ENCODE measurements at regions not wholly inside any gene's neighbourhood (a gene's known extent, or its start where the extent isn't known, plus 50 kb on each side); places are given as distances from the start of the nearest gene placed in this dataset.

DNA sequence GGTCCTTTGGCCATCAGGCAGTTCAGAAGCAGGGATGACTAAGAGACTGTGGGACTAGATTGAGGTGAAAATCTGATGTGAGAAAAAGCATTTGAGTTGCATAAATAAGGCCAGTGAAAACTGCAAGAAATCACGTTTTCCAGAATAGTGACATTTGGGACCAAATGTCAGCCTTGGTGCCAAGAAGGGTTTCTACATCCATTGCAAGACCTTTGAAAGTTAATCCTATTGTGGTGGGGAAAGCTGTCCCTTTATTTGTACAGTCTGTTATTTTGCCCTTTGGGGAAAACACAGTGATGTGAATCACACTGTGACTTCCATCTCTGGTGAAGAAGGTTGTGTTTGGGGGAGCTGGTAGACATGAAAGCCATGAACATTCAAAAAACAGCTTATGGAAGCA, 153.5 kb upstream of the SIX2 start:
- H3K27ac ChIP-seq (ENCODE audit: low read depth, low read length), result no peak overlapping the region
- Mint-ChIP-seq H3K36me3 (peaks cover 0 to 3% (median 0%) of the 10 kb centered on the region in 5 donors), H3K27ac (no peak overlapping the region), H3K9me3 (peaks cover 0 to 3% (median 0%) of the 10 kb centered on the region in 11 donors), H3K4me1 (no peaks in the 10 kb centered on the region), H3K4me3 (no peak overlapping the region), H3K27me3 (peaks cover 47 to 70% (median 65%) of the 10 kb centered on the region in 5 donors)
- H3K4me3 ChIP-seq (ENCODE audit: low read length), result no peak overlapping the region
- H3K27me3 ChIP-seq (ENCODE audit: control insufficient read depth in 2 of 2, insufficient read depth in 2 of 2, low read length in 2 of 2), result no peaks in the 10 kb centered on the region
- intact Hi-C loops (cut with micrococcal nuclease), result no loop called here
- ChIA-PET CTCF (no interaction called here), POLR2A (no interaction called here)
- no peaks in the 10 kb centered on the region for H3K36me3 ChIP-seq (ENCODE audit: control insufficient read depth in 2 of 3, insufficient read depth in 3 of 3, low read length in 3 of 3)
- no peaks in the 10 kb centered on the region for H3K4me1 ChIP-seq (ENCODE audit: control insufficient read depth in 2 of 2, insufficient read depth in 2 of 2, low read length in 2 of 2)
- no peak for ATAC-seq
- H3K9me3 ChIP-seq (ENCODE audit: control insufficient read depth in 2 of 3, low read length in 3 of 3), result no peaks in the 10 kb centered on the region
- no peak for DNase-seq

DNA sequence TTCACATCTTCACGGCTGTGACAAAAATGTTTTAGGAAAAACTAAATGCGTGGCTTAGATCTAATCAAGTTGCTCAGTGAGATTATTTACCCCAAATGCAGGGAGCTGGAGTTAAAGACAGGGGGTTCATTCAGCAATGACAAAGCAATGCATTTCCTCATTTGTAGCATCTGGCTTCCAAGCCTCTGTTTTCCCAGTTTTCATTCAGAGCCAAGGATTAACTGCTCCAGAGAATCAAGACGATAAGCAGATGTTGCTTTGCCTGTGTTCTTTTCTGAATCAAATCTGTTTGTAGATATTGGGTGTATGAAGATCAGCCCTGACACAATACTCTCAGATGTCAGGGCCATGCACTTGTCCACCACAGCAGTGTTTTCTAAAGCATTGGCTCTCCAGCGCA, 147.4 kb upstream of the SIX2 start:
- H3K36me3 ChIP-seq (ENCODE audit: control insufficient read depth in 2 of 3, insufficient read depth in 3 of 3, low read length in 3 of 3), result no peaks in the 10 kb centered on the region
- Mint-ChIP-seq H3K4me3 (no peak overlapping the region), H3K4me1 (no peaks in the 10 kb centered on the region), H3K27ac (no peak overlapping the region), H3K9me3 (no peaks in the 10 kb centered on the region), H3K27me3 (peaks cover 6 to 42% (median 25%) of the 10 kb centered on the region in 5 donors), H3K36me3 (no peaks in the 10 kb centered on the region)
- DNase-seq (no peak), ATAC-seq (no peak)
- H3K27ac ChIP-seq (ENCODE audit: low read depth, low read length), result no peak overlapping the region
- POLR2A ChIA-PET, result no interaction called here
- H3K4me1 ChIP-seq (ENCODE audit: control insufficient read depth in 2 of 2, insufficient read depth in 2 of 2, low read length in 2 of 2), result no peaks in the 10 kb centered on the region
- CTCF ChIA-PET, result no interaction called here
- H3K9me3 ChIP-seq (ENCODE audit: control insufficient read depth in 2 of 3, low read length in 3 of 3), result no peaks in the 10 kb centered on the region
- intact Hi-C loops (cut with micrococcal nuclease), result no loop called here
- H3K4me3 ChIP-seq (ENCODE audit: low read length), result no peak overlapping the region
- no peaks in the 10 kb centered on the region for H3K27me3 ChIP-seq (ENCODE audit: control insufficient read depth in 2 of 2, insufficient read depth in 2 of 2, low read length in 2 of 2)

DNA sequence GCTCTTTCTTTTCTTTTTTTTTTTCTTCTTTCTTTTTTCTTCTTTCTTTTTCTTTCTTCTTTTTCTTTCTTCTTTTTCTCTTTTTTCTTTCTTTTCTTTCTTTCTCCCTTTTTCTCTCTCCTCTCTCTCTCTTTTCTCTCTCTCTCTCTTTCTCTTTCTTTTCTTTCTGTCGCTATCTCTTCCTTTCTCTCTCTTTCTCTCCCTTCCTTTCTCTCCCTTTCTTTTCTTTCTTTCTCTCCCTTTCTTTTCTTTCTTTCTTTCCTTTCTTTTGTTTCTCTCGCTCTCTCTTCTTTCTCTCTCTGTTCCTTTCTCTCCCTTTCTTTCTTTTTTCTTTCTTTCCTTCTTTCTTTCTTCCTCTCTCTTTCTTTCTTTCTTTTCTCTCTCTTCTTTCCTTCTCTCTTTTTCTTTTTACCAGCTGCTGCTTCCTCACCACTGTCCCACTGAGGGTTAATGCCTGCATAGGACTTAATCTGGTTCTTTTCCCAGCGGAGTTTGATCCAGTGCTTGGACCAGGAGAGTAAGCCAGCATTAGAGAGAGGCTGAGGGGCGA, 145.4 kb upstream of the SIX2 start:
- Histone ChIP-seq H3K27ac (ENCODE audit: low read depth, low read length) (no peak overlapping the region), H3K36me3 (ENCODE audit: control insufficient read depth in 2 of 3, insufficient read depth in 3 of 3, low read length in 3 of 3) (no peaks in the 10 kb centered on the region), H3K27me3 (ENCODE audit: control insufficient read depth in 2 of 2, insufficient read depth in 2 of 2, low read length in 2 of 2) (no peaks in the 10 kb centered on the region), H3K4me3 (ENCODE audit: low read length) (no peak overlapping the region), H3K4me1 (ENCODE audit: control insufficient read depth in 2 of 2, insufficient read depth in 2 of 2, low read length in 2 of 2) (no peaks in the 10 kb centered on the region), H3K9me3 (ENCODE audit: control insufficient read depth in 2 of 3, low read length in 3 of 3) (no peaks in the 10 kb centered on the region)
- Mint-ChIP-seq H3K9me3 (peaks cover 0 to 4% (median 0%) of the 10 kb centered on the region in 11 donors), H3K36me3 (no peaks in the 10 kb centered on the region), H3K4me3 (no peak overlapping the region), H3K27ac (no peak overlapping the region), H3K27me3 (peaks cover 3 to 26% (median 23%) of the 10 kb centered on the region in 5 donors), H3K4me1 (no peaks in the 10 kb centered on the region)
- intact Hi-C loops (cut with micrococcal nuclease), result no loop called here
- ChIA-PET POLR2A (no interaction called here), CTCF (interaction anchor here (0.6 kb wide), 1 partner anchor 25 kb away, joined by 3 read pairs; no protein-coding TSS in a partner anchor)
- ATAC-seq (no peak), DNase-seq (no peak)

DNA sequence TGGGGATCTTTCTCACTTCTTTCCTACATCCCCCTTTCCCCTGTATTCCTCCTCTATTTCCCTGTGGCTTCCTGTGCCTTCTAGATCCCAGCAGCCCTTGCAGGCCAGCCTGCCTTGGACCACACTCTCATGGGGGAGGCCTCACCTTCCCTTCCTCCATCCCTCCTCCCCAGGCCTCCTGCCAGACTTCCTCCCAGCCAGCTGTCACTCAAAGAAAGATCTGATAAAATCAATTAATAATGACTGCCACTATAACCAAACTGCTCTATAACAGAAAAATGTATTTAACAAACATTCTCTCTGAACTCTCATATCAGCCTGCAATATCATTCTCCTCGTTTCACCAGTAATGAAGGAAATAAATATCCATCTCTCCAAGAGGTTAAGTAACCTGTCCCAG, 144.9 kb upstream of the SIX2 start:
- peaks cover 3 to 25% (median 21%) of the 10 kb centered on the region in 5 donors for H3K27me3 Mint-ChIP-seq
- CTCF ChIA-PET, result no interaction called here
- POLR2A ChIA-PET, result no interaction called here

DNA sequence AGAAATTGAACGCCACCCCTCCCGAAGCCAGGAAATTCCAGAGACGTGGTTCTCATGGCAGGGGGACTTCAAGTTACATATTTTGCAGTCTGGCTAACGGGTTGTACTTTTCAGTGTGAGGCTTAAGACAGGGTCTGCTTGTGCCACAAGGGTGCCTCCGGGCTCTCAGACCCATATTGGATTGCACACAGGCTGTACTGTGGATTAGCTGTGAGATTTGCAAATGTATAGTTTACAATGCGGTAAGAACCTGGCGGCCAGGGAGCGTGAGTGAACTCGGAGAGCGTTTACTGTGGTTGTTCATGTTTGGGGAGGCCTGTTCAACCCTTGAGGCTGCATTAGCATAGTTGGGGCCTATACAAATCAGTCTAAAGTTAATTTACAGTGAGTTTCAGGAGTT, 143.9 kb upstream of the SIX2 start:
- H3K27ac Mint-ChIP-seq, result no peak overlapping the region
- peaks cover 7 to 25% (median 19%) of the 10 kb centered on the region in 5 donors for H3K27me3 Mint-ChIP-seq
- Histone ChIP-seq H3K4me1 (ENCODE audit: control insufficient read depth in 2 of 2, insufficient read depth in 2 of 2, low read length in 2 of 2) (no peaks in the 10 kb centered on the region), H3K9me3 (ENCODE audit: control insufficient read depth in 2 of 3, low read length in 3 of 3) (no peaks in the 10 kb centered on the region), H3K27ac (ENCODE audit: low read depth, low read length) (no peak overlapping the region), H3K27me3 (ENCODE audit: control insufficient read depth in 2 of 2, insufficient read depth in 2 of 2, low read length in 2 of 2) (no peaks in the 10 kb centered on the region), H3K36me3 (ENCODE audit: control insufficient read depth in 2 of 3, insufficient read depth in 3 of 3, low read length in 3 of 3) (no peaks in the 10 kb centered on the region), H3K4me3 (ENCODE audit: low read length) (no peak overlapping the region)
- no peak overlapping the region for H3K4me3 Mint-ChIP-seq
- DNase-seq (no peak), ATAC-seq (no peak)
- POLR2A ChIA-PET, result no interaction called here
- peaks cover 0 to 4% (median 0%) of the 10 kb centered on the region in 11 donors for H3K9me3 Mint-ChIP-seq
- no peaks in the 10 kb centered on the region for H3K36me3 Mint-ChIP-seq
- CTCF ChIA-PET, result no interaction called here
- intact Hi-C loops (cut with micrococcal nuclease), result no loop called here
- H3K4me1 Mint-ChIP-seq, result no peaks in the 10 kb centered on the region

More for the DNA sequence above, 144.9 kb upstream of the SIX2 start:
- Mint-ChIP-seq H3K36me3 (no peaks in the 10 kb centered on the region), H3K4me3 (no peak overlapping the region), H3K9me3 (peaks cover 0 to 4% (median 0%) of the 10 kb centered on the region in 11 donors), H3K27ac (no peak overlapping the region), H3K4me1 (no peaks in the 10 kb centered on the region)
- no peaks in the 10 kb centered on the region for H3K4me1 ChIP-seq (ENCODE audit: control insufficient read depth in 2 of 2, insufficient read depth in 2 of 2, low read length in 2 of 2)
- H3K36me3 ChIP-seq (ENCODE audit: control insufficient read depth in 2 of 3, insufficient read depth in 3 of 3, low read length in 3 of 3), result no peaks in the 10 kb centered on the region
- no peak overlapping the region for H3K27ac ChIP-seq (ENCODE audit: low read depth, low read length)
- no peak overlapping the region for H3K4me3 ChIP-seq (ENCODE audit: low read length)
- H3K27me3 ChIP-seq (ENCODE audit: control insufficient read depth in 2 of 2, insufficient read depth in 2 of 2, low read length in 2 of 2), result no peaks in the 10 kb centered on the region
- no peaks in the 10 kb centered on the region for H3K9me3 ChIP-seq (ENCODE audit: control insufficient read depth in 2 of 3, low read length in 3 of 3)
- no peak for ATAC-seq
- intact Hi-C loops (cut with micrococcal nuclease), result no loop called here
- DNase-seq, result no peak

DNA sequence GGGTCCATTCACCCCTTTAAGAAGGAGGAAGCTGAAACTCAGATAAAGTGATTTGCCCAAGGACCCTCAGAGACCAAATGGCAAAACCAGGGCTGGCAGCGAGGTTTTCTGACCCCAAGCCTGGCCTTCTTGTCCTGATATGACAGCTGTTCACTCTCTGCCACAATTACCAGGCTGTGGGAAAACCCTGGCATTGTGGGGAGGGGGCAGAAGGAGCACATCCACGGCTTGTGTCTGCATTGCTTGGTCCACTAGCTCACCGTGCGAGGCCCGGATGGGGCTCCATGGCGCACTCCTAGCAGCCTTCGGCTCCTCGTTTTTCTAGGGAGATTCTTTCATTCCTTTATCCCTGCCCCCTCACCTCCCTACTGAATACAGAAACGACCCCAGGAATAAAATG, 143.4 kb upstream of the SIX2 start:
- H3K4me1 Mint-ChIP-seq, result no peaks in the 10 kb centered on the region
- ChIA-PET POLR2A (no interaction called here), CTCF (no interaction called here)

DNA sequence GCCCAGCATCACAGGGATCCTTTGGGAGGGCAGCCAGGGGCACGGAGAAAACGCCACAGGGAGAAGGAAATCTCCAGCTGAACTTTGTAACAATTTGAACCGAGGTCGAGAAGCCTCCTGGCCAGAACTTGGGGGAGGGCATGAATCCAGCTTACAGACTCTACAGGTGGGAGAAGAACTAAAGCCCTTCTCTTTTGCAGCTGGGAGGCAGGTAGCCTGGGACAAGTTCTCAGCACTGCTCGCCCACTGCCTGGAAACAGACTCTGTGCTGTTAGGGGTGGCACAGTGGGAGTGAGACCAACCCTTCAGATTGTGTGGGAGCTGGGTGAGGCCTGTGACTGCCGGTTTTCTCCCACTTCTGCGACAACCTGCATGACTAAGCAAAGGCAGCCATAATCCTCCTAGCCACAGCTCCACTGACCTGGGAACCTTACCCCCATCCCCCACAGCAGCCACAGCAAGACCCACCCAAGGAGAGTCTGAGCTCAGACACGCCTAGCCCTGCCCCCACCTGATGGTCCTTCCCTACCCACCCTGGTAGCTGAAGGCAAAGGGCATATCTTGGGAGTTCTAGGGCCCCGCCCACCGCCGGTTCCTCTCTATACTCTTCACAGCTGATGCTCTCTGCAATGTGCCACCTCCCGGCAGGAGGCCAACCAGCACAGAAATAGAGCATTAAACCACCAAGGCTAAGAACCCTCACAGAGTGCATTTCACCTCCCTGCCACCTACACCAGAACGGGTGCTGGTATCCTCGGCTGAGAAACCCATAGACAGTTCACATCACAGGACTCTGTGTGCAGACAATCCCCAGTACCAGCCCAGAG, 136.0 kb upstream of the SIX2 start:
- Mint-ChIP-seq H3K27ac (no peak overlapping the region), H3K27me3 (peaks cover 40 to 66% (median 57%) of the 10 kb centered on the region in 5 donors), H3K4me3 (no peak overlapping the region), H3K4me1 (no peaks in the 10 kb centered on the region), H3K9me3 (peaks cover 0 to 4% (median 2%) of the 10 kb centered on the region in 11 donors), H3K36me3 (peaks cover 0 to 8% (median 0%) of the 10 kb centered on the region in 5 donors)
- DNase-seq, result no peak
- intact Hi-C loops (cut with micrococcal nuclease), result no loop called here
- no peak for ATAC-seq
- CTCF ChIA-PET, result no interaction called here
- no peaks in the 10 kb centered on the region for H3K27me3 ChIP-seq (ENCODE audit: control insufficient read depth in 2 of 2, insufficient read depth in 2 of 2, low read length in 2 of 2)
- POLR2A ChIA-PET, result no interaction called here
- no peak overlapping the region for H3K4me3 ChIP-seq (ENCODE audit: low read length)
- no peaks in the 10 kb centered on the region for H3K9me3 ChIP-seq (ENCODE audit: control insufficient read depth in 2 of 3, low read length in 3 of 3)
- H3K36me3 ChIP-seq (ENCODE audit: control insufficient read depth in 2 of 3, insufficient read depth in 3 of 3, low read length in 3 of 3), result no peaks in the 10 kb centered on the region
- no peaks in the 10 kb centered on the region for H3K4me1 ChIP-seq (ENCODE audit: control insufficient read depth in 2 of 2, insufficient read depth in 2 of 2, low read length in 2 of 2)
- no peak overlapping the region for H3K27ac ChIP-seq (ENCODE audit: low read depth, low read length)

More for the DNA sequence above, 143.4 kb upstream of the SIX2 start:
- no peak overlapping the region for H3K4me3 Mint-ChIP-seq
- ATAC-seq, result no peak
- H3K9me3 Mint-ChIP-seq, result peaks cover 0 to 4% (median 0%) of the 10 kb centered on the region in 11 donors
- no peaks in the 10 kb centered on the region for H3K9me3 ChIP-seq (ENCODE audit: control insufficient read depth in 2 of 3, low read length in 3 of 3)
- H3K27ac Mint-ChIP-seq, result no peak overlapping the region
- no peaks in the 10 kb centered on the region for H3K27me3 ChIP-seq (ENCODE audit: control insufficient read depth in 2 of 2, insufficient read depth in 2 of 2, low read length in 2 of 2)
- DNase-seq, result no peak
- H3K27ac ChIP-seq (ENCODE audit: low read depth, low read length), result no peak overlapping the region
- no peaks in the 10 kb centered on the region for H3K36me3 ChIP-seq (ENCODE audit: control insufficient read depth in 2 of 3, insufficient read depth in 3 of 3, low read length in 3 of 3)
- H3K36me3 Mint-ChIP-seq, result no peaks in the 10 kb centered on the region
- intact Hi-C loops (cut with micrococcal nuclease), result no loop called here
- no peak overlapping the region for H3K4me3 ChIP-seq (ENCODE audit: low read length)
- no peaks in the 10 kb centered on the region for H3K4me1 ChIP-seq (ENCODE audit: control insufficient read depth in 2 of 2, insufficient read depth in 2 of 2, low read length in 2 of 2)
- peaks cover 8 to 21% (median 17%) of the 10 kb centered on the region in 5 donors for H3K27me3 Mint-ChIP-seq
